ENCODE measurements at regions not wholly inside any gene's neighbourhood (a gene's known extent, or its start where the extent isn't known, plus 50 kb on each side); places are given as distances from the start of the nearest gene placed in this dataset.

GRCh38 chr20:12077875-12078274 lies 160.2 kb downstream of the BTBD3 start:
- TF ChIP-seq, protein P1, sequence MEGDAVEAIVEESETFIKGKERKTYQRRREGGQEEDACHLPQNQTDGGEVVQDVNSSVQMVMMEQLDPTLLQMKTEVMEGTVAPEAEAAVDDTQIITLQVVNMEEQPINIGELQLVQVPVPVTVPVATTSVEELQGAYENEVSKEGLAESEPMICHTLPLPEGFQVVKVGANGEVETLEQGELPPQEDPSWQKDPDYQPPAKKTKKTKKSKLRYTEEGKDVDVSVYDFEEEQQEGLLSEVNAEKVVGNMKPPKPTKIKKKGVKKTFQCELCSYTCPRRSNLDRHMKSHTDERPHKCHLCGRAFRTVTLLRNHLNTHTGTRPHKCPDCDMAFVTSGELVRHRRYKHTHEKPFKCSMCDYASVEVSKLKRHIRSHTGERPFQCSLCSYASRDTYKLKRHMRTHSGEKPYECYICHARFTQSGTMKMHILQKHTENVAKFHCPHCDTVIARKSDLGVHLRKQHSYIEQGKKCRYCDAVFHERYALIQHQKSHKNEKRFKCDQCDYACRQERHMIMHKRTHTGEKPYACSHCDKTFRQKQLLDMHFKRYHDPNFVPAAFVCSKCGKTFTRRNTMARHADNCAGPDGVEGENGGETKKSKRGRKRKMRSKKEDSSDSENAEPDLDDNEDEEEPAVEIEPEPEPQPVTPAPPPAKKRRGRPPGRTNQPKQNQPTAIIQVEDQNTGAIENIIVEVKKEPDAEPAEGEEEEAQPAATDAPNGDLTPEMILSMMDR (IDR thresholded peaks at IDR 0.05; ENCODE audit: insufficient read depth, low read depth, low read length), result no peak
- no peak for TF ChIP-seq EZH2 (IDR thresholded peaks at IDR 0.05; ENCODE audit: insufficient read depth, low read length)
